Karpas-422 (cell line): ENCODE measurements at regions not wholly inside any gene's neighbourhood (a gene's known extent, or its start where the extent isn't known, plus 50 kb on each side); places are given as distances from the start of the nearest gene placed in this dataset.

ENCODE experiments used
- DNase-seq: peaks from one replicate; pipeline ENCODE4 v3.0.0-alpha.2; 2015
- H2AFZ ChIP-seq: fragments of 200-600 bp; sonication (generic); 2 replicates; pipeline ENCODE4 v1.6.1; 2014; ENCODE audit warnings: antibody characterized with exemption, low read length, mixed read lengths
- H3K27ac ChIP-seq: fragments of 200-600 bp; sonication (generic); 2 replicates; pipeline ENCODE4 v1.5.1; 2014; ENCODE audit warnings: mild to moderate bottlenecking, low read length, moderate library complexity
- H3K27me3 ChIP-seq: fragments of 200-600 bp; sonication (generic); 2 replicates; pipeline ENCODE4 v1.6.1; 2014; ENCODE audit warnings: low read length, mixed read lengths
- H3K36me3 ChIP-seq: fragments of 200-600 bp; sonication (generic); 2 replicates; pipeline ENCODE4 v1.6.1; 2014; ENCODE audit warnings: low read length, mixed read lengths; ENCODE audit not compliant: insufficient read depth
- H3K4me1 ChIP-seq: fragments of 200-600 bp; sonication (generic); 2 replicates; pipeline ENCODE4 v1.6.1; 2014; ENCODE audit warnings: mild to moderate bottlenecking, low read length, mixed read lengths
- H3K4me2 ChIP-seq: fragments of 200-600 bp; sonication (generic); 2 replicates; pipeline ENCODE4 v1.6.1; 2014; ENCODE audit warnings: low read length, low read depth, mild to moderate bottlenecking; ENCODE audit not compliant: poor library complexity, severe bottlenecking
- H3K4me3 ChIP-seq: fragments of 200-600 bp; sonication (generic); 2 replicates; pipeline ENCODE4 v1.5.1; 2014; ENCODE audit warnings: mild to moderate bottlenecking, antibody characterized with exemption, low read length, mixed read lengths
- H3K79me2 ChIP-seq: fragments of 200-600 bp; sonication (generic); 2 replicates; pipeline ENCODE4 v1.6.1; 2014; ENCODE audit warnings: mild to moderate bottlenecking, low read length, mixed read lengths
- H3K9ac ChIP-seq: fragments of 200-600 bp; sonication (generic); 2 replicates; pipeline ENCODE4 v1.6.0; 2014; ENCODE audit warnings: low read length
- H3K9me2 ChIP-seq: fragments of 200-600 bp; sonication (generic), shearing (Covaris generic); replicated peaks from 2 replicates; pipeline ENCODE4 v1.6.0; 2014; ENCODE audit warnings: mild to moderate bottlenecking, low read length, moderate library complexity; ENCODE audit not compliant: insufficient read depth
- H3K9me3 ChIP-seq: fragments of 300-700, 200-600 bp; sonication (generic); 2 replicates; pipeline ENCODE4 v1.6.1; 2014; ENCODE audit warnings: low read length, mixed read lengths
- H4K20me1 ChIP-seq: fragments of 200-600 bp; sonication (generic); 2 replicates; pipeline ENCODE4 v1.6.1; 2014; ENCODE audit warnings: mild to moderate bottlenecking, antibody characterized with exemption, low read length, low read depth; ENCODE audit not compliant: insufficient read depth

DNA sequence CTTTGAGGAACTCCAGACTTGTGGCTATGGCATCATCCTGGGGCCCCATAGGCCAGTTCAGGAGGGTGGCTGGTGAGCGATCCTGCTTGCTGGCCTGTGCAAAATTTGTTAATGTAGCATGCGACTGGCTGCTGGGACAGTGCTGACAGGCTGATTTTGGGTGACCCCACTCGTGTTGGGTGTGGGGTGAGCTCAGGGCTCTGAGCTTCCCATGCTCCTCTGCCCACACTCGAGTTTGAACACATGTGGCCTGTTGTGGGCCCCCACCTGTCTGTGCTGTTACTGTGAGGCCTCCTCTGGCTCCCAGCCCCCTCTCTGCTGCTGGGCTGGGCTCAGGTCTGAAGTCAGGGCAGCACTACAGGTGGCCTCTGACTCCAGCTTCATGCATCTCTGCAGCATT lies 64.4 kb upstream of the MYEOV start:
- Histone ChIP-seq H3K36me3 (no peaks in the 10 kb centered on the region), H3K4me2 (no peak overlapping the region), H3K9me3 (0 out of 2 replicates have a peak, but pooled peaks cover 2% of the 10 kb centered on the region), H3K9me2 (no peaks in the 10 kb centered on the region), H3K4me3 (no peak overlapping the region), H3K9ac (no peak overlapping the region), H4K20me1 (no peaks in the 10 kb centered on the region), H3K27me3 (no peaks in the 10 kb centered on the region), H3K27ac (no peak overlapping the region), H3K4me1 (no peaks in the 10 kb centered on the region), H2AFZ (no peak overlapping the region), H3K79me2 (no peaks in the 10 kb centered on the region)
- no peak for DNase-seq

DNA sequence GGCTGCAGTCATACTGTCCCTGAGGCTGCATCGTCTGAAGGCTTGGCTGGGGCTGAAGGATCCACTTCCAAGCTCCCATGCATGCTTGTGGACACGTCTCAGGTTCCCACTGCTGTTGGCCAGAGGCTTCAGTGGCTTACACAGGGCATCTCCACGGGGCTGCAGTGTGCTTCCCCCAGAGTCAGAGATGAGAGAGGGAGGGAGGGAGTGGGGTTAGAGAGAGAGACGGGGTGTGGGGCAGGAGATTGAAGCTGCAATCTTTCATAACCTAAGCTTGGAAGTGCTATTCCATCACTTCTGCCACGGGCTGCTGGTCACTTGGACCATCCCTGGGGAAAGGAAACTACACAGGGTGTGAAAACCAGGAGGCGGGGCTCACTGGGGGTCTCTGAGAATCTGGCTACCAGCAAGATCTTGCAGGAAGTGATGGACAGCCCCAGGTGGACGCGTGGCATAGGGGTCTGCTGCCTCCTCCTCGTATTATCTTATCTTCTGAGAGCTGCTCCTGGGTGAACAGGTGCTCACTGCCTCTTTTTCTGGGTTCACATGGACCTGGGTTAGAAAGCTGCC lies 63.0 kb upstream of the MYEOV start:
- H3K27me3 ChIP-seq, result no peaks in the 10 kb centered on the region

DNA sequence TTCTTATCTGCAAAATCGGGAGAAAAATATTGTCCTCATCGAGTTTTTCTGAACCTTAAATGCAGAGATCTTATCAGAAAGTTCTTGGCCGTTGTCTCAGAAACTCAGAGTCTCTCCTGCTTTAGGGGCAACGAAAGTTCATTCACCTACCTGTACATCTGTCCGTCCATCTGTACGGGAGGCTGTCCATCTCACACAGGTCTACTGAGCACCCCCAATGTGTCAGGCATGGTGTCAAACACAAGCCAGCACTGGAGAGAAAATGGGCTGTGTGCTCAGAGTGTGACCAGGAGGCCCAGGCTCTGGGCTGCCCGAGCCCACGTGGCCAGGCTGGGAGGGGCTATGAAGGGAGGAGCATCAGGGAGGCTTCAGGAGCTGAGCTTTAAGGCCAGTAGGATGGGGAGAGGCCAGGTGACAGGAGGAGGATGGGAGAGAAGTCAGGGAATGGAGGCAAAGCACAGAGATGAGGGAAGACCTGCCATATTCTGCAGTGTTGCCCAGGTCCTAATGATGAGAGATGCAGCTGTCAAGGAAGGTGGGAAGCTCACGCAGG lies 62.4 kb upstream of the MYEOV start:
- no peak overlapping the region for H3K9ac ChIP-seq
- no peaks in the 10 kb centered on the region for H3K4me1 ChIP-seq
- no peaks in the 10 kb centered on the region for H4K20me1 ChIP-seq
- no peak overlapping the region for H3K4me3 ChIP-seq
- H3K4me2 ChIP-seq, result no peak overlapping the region
- no peaks in the 10 kb centered on the region for H3K27me3 ChIP-seq
- no peaks in the 10 kb centered on the region for H3K36me3 ChIP-seq
- H3K9me2 ChIP-seq, result no peaks in the 10 kb centered on the region
- DNase-seq, result no peak
- no peak overlapping the region for H3K27ac ChIP-seq
- H3K79me2 ChIP-seq, result no peaks in the 10 kb centered on the region
- H2AFZ ChIP-seq, result no peak overlapping the region
- H3K9me3 ChIP-seq, result no peaks in the 10 kb centered on the region

More for the DNA sequence above, 63.0 kb upstream of the MYEOV start:
- Histone ChIP-seq H2AFZ (no peak overlapping the region), H3K27ac (no peak overlapping the region), H4K20me1 (no peaks in the 10 kb centered on the region), H3K79me2 (no peaks in the 10 kb centered on the region), H3K4me2 (no peak overlapping the region), H3K9me2 (no peaks in the 10 kb centered on the region), H3K4me3 (no peak overlapping the region), H3K9me3 (0 out of 2 replicates have a peak, but pooled peaks cover under 1% of the 10 kb centered on the region), H3K9ac (no peak overlapping the region), H3K36me3 (no peaks in the 10 kb centered on the region), H3K4me1 (no peaks in the 10 kb centered on the region)
- no peak for DNase-seq

DNA sequence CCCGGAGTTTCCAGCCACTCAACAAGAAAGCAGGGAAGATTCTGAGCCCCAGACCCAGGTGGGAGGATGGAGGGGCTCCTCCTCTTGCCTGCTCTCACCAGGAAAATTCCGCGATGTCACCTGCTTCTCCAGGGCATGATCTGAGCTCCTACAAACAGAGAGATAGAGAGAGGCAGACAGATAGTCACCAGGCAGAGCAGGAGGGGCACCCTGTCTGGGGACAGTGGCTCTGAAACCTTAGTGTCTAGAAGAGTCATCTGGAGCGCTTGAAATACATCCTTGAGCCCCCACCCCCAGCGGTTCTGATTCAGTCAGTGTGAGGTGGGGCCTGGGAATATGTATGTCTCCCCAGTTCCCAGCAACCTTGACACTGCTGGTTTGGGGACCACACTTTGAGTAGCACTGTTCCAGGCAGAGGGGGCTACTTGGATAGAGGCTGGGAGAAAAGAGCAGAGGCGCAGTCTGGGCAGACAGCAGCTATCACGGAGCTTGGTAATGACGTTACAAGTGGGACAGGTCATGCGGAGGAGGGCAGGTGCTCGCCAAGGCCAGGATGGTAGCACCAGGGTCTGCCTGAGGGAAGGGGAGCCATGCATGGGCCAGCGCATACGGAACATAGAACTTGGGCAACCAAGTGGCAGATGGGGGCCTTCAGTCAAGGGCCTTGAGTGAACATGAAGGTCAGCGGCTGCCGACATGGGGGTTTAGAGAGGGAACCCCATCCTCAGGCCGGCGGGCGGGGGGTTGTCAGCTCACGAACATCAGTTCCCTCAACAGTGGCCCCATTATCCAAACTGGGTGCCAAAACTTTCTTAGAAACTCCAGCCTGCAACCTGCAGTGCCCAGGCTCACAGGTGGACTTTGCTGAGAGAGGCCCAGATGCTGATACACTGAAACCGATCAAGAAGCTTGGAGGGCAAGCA lies 60.9 kb upstream of the MYEOV start:
- Histone ChIP-seq H3K4me2 (no peak overlapping the region), H3K27me3 (no peaks in the 10 kb centered on the region), H3K27ac (no peak overlapping the region), H3K79me2 (no peaks in the 10 kb centered on the region), H2AFZ (no peak overlapping the region), H3K36me3 (no peaks in the 10 kb centered on the region), H3K9me2 (no peaks in the 10 kb centered on the region), H3K9me3 (no peaks in the 10 kb centered on the region), H3K9ac (no peak overlapping the region), H3K4me1 (no peaks in the 10 kb centered on the region), H4K20me1 (no peaks in the 10 kb centered on the region), H3K4me3 (no peak overlapping the region)
- no peak for DNase-seq

DNA sequence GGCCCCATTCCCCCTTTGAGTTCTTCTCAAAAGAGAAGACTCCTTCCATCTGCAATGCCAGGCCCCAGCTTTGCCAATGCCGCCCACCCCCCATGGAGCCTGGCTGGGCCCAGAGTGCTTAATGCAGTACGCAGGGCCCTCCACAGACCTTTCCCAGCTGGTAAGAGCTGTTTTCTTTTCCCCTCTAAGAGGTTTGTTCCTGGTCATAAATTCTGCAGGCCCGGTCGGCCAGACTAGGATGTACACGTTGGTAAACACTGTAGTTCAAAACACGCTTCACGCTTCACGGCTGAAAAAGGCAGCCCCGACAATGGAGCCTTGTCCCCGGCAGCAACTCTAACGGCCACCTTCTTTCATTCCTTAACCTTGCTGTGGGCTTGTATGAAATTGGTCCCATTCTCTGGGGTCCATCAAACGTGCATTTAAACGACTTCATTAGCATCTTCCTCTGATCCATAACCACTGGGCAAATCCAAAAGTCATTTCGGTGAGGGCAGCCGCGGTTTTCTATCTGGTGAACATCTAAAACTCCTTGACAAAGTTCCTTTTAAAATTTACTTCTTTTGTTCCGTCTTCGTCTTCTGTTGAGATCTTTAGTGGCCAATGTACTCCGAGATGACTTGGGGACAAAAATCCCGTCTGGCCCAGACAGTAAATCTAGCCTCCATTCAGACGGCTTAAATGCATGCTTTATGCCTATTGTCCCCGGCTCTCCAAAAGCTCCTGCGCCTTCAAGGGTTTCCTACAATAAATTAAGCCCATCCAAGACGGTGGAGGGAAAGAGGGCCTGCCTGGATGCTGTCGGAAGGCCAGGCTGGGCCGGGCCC lies 60.0 kb upstream of the MYEOV start:
- Histone ChIP-seq H3K4me3 (no peak overlapping the region), H3K36me3 (no peaks in the 10 kb centered on the region), H3K4me2 (no peak overlapping the region), H3K9me2 (no peaks in the 10 kb centered on the region), H3K27me3 (no peaks in the 10 kb centered on the region), H3K9ac (no peak overlapping the region), H2AFZ (no peak overlapping the region), H3K4me1 (no peaks in the 10 kb centered on the region), H3K9me3 (no peaks in the 10 kb centered on the region), H3K79me2 (no peaks in the 10 kb centered on the region), H3K27ac (no peak overlapping the region), H4K20me1 (no peaks in the 10 kb centered on the region)
- no peak for DNase-seq

DNA sequence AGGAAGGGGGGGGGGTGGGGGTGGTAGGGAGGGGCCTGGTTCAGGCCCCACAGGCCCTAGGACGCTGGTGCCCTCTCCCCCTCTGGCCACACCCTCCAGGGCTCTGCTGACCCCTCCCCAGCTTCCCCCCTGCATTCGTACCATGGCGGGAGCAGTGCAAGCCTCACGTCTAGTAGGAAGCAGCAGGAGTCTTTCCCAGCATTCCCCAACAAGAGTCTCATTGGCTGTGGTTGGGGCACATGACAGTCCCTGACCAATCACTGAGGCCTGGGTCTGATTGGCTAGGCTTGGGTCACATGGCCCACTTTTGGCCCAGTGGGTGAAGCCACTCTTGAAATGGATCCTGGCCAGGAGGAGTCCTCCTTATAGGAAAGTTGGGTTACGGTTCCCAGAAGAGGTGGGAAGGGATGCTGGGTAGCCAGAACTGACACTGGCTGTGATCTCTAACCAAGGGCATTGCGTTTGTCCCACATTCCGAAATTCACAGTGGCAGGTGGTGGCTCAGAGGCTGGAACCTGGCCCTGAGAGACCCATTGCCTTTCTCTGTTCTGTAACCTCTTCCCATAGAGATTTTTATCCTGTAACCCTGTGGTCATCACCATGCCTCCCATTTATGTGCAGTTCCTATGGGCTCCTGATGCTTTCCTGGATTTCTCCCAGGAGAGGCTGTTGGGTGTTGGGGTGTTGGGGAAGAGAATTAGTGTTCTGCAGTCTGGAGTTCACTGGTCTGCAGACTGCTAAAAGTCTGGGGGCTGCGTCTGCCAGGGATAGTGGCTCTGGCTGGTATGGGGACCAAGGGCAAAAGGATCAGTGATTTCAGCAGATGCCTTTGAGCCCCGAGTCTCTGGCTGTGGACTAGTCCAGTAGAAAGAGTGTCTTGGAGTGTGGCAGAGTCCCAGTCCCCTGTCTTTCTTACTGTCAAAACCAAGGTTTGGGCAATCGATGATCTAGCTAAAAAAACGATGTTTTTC lies 58.9 kb upstream of the MYEOV start:
- Histone ChIP-seq H3K27ac (no peak overlapping the region), H3K4me2 (no peak overlapping the region), H3K9ac (no peak overlapping the region), H2AFZ (no peak overlapping the region), H3K4me1 (no peaks in the 10 kb centered on the region), H3K9me3 (no peaks in the 10 kb centered on the region), H3K79me2 (no peaks in the 10 kb centered on the region), H4K20me1 (no peaks in the 10 kb centered on the region), H3K36me3 (no peaks in the 10 kb centered on the region), H3K27me3 (no peaks in the 10 kb centered on the region), H3K4me3 (no peak overlapping the region), H3K9me2 (no peaks in the 10 kb centered on the region)
- no peak for DNase-seq

DNA sequence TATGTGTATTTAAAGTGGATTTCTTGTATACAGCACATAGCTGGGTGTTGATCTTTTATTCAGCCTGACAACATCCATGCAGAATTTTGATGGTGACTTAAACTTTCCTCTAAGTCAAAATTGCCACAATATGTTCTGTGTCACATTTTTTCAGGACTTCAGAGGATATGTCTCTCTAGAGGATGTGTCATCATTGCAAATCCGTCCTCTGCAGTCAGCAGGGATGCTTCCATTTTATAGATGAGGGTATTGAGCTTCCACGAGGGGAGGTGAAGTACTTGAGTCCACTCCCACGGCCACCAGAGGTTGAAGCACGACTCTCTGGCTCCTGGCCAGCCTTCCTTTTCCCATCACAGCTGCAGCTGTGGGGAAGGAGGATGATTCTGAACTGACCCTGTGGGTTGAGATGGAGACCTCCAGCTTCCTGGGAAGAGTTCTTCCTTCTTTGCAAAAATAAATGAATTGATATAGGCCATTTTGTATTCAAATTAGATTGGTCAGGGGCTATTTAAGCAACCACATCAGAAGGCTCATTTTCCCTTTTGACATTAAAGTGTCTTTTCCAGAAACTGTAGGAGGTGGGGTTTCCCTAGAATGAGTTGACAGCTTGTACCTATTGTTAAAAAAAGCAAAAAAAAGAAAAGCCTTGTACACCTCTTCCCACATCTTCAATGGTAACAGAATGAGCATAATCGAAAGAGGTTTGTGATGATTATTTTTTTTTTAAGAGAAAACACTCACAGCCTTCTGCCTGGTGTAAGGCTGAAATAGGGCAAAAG lies 55.2 kb upstream of the MYEOV start:
- H3K4me1 ChIP-seq, result no peaks in the 10 kb centered on the region
- H3K4me3 ChIP-seq, result no peak overlapping the region
- no peak overlapping the region for H3K27ac ChIP-seq
- H3K79me2 ChIP-seq, result no peaks in the 10 kb centered on the region
- no peaks in the 10 kb centered on the region for H3K27me3 ChIP-seq
- no peaks in the 10 kb centered on the region for H3K9me3 ChIP-seq
- no peak for DNase-seq
- H3K36me3 ChIP-seq, result no peaks in the 10 kb centered on the region
- no peaks in the 10 kb centered on the region for H4K20me1 ChIP-seq
- no peak overlapping the region for H2AFZ ChIP-seq
- H3K9me2 ChIP-seq, result no peaks in the 10 kb centered on the region
- no peak overlapping the region for H3K9ac ChIP-seq
- no peak overlapping the region for H3K4me2 ChIP-seq
